ENCODE measurements at regions not wholly inside any gene's neighbourhood (a gene's known extent, or its start where the extent isn't known, plus 50 kb on each side); places are given as distances from the start of the nearest gene placed in this dataset.
"Not testable (repeated sequence)": the region's sequence is repeated elsewhere in the genome, so short reads cannot be mapped to it uniquely, and the experiment has no call there.

GRCh38 chr14:66330228-66330627, 155.9 kb upstream of the CCDC196 start:
- no peaks in the 10 kb centered on the region for H3K9me2 ChIP-seq (replicated peaks; ENCODE audit: insufficient read depth)
- no peak overlapping the region for H3K4me2 ChIP-seq
- no peak overlapping the region for H2AFZ ChIP-seq
- no peak overlapping the region for H3K4me3 ChIP-seq
- H3K9me3 ChIP-seq (ENCODE audit: low read depth) = no peaks in the 10 kb centered on the region
- DNase-seq (ENCODE audit: low spot score) = no peak
- no peaks in the 10 kb centered on the region for H3K36me3 ChIP-seq (replicated peaks; ENCODE audit: insufficient read depth, low read depth)
- H3K27ac ChIP-seq = no peak overlapping the region
- H4K20me1 ChIP-seq (ENCODE audit: insufficient read depth, poor library complexity, severe bottlenecking) = no peaks in the 10 kb centered on the region
- H3K4me1 ChIP-seq (ENCODE audit: insufficient read depth) = no peaks in the 10 kb centered on the region
- 78% methylated on average over 4 of the region's 4 CpGs for WGBS (ENCODE audit: low lambda C conversion rate, missing lambda C conversion rate)
- TF ChIP-seq CTCF (IDR thresholded peaks at IDR 0.05; ENCODE audit: poor library complexity) (no peak), EZH2 (IDR thresholded peaks at IDR 0.05; ENCODE audit: borderline replicate concordance) (no peak), EZH2phosphoT487 (IDR thresholded peaks at IDR 0.05; ENCODE audit: low read depth, severe bottlenecking, unreplicated experiment) (no peak)
- no peaks in the 10 kb centered on the region for H3K27me3 ChIP-seq
- H3K79me2 ChIP-seq = no peaks in the 10 kb centered on the region

GRCh38 chr14:66330916-66331315, 155.3 kb upstream of the CCDC196 start:
- H3K36me3 ChIP-seq (replicated peaks; ENCODE audit: insufficient read depth, low read depth) = no peaks in the 10 kb centered on the region
- H3K27ac ChIP-seq = no peak overlapping the region
- H4K20me1 ChIP-seq (ENCODE audit: insufficient read depth, poor library complexity, severe bottlenecking) = no peaks in the 10 kb centered on the region
- H3K4me2 ChIP-seq = no peak overlapping the region
- H3K4me3 ChIP-seq = no peak overlapping the region
- H2AFZ ChIP-seq = no peak overlapping the region
- no peaks in the 10 kb centered on the region for H3K9me3 ChIP-seq (ENCODE audit: low read depth)
- H3K9me2 ChIP-seq (replicated peaks; ENCODE audit: insufficient read depth) = no peaks in the 10 kb centered on the region
- TF ChIP-seq CTCF (IDR thresholded peaks at IDR 0.05; ENCODE audit: poor library complexity) (no peak), EZH2phosphoT487 (IDR thresholded peaks at IDR 0.05; ENCODE audit: low read depth, severe bottlenecking, unreplicated experiment) (no peak), EZH2 (IDR thresholded peaks at IDR 0.05; ENCODE audit: borderline replicate concordance) (no peak)
- H3K79me2 ChIP-seq = no peaks in the 10 kb centered on the region
- H3K4me1 ChIP-seq (ENCODE audit: insufficient read depth) = no peaks in the 10 kb centered on the region
- DNase-seq (ENCODE audit: low spot score) = no peak
- H3K27me3 ChIP-seq = no peaks in the 10 kb centered on the region

GRCh38 chr14:66333293-66333692, 152.9 kb upstream of the CCDC196 start:
- not testable (repeated sequence) for H3K36me3 ChIP-seq (replicated peaks; ENCODE audit: insufficient read depth, low read depth); DNase-seq (ENCODE audit: low spot score); H3K27me3 ChIP-seq; H3K4me1 ChIP-seq (ENCODE audit: insufficient read depth); H2AFZ ChIP-seq; H3K27ac ChIP-seq; H3K4me2 ChIP-seq; H4K20me1 ChIP-seq (ENCODE audit: insufficient read depth, poor library complexity, severe bottlenecking); H3K79me2 ChIP-seq; H3K9me2 ChIP-seq (replicated peaks; ENCODE audit: insufficient read depth); H3K9me3 ChIP-seq (ENCODE audit: low read depth); H3K4me3 ChIP-seq
- WGBS (ENCODE audit: low lambda C conversion rate, missing lambda C conversion rate) = 84% methylated on average over 3 of the region's 3 CpGs

- H3K4me1 ChIP-seq (ENCODE audit: insufficient read depth) = no peaks in the 10 kb centered on the region
- H3K9me2 ChIP-seq (replicated peaks; ENCODE audit: insufficient read depth) = no peaks in the 10 kb centered on the region
- DNase-seq (ENCODE audit: low spot score) = no peak
- no peak overlapping the region for H2AFZ ChIP-seq
- no peaks in the 10 kb centered on the region for H3K36me3 ChIP-seq (replicated peaks; ENCODE audit: insufficient read depth, low read depth)
- no peaks in the 10 kb centered on the region for H3K79me2 ChIP-seq
- no peak overlapping the region for H3K4me3 ChIP-seq
- H3K27ac ChIP-seq = no peak overlapping the region
- TF ChIP-seq EZH2phosphoT487 (IDR thresholded peaks at IDR 0.05; ENCODE audit: low read depth, severe bottlenecking, unreplicated experiment) = no peak
- no peak for TF ChIP-seq EZH2 (IDR thresholded peaks at IDR 0.05; ENCODE audit: borderline replicate concordance)
- no peak for TF ChIP-seq CTCF (IDR thresholded peaks at IDR 0.05; ENCODE audit: poor library complexity)
- H3K27me3 ChIP-seq = no peaks in the 10 kb centered on the region
- no peaks in the 10 kb centered on the region for H3K9me3 ChIP-seq (ENCODE audit: low read depth)
- H4K20me1 ChIP-seq (ENCODE audit: insufficient read depth, poor library complexity, severe bottlenecking) = no peaks in the 10 kb centered on the region
- H3K4me2 ChIP-seq = no peak overlapping the region
Measured at GRCh38 chr14:66341239-66341638, 144.9 kb upstream of the CCDC196 start.

All from hepatocyte (in vitro differentiated cells).